Upper lobe of left lung (tissue), 4 donors: ENCODE measurements at regions not wholly inside any gene's neighbourhood (a gene's known extent, or its start where the extent isn't known, plus 50 kb on each side); places are given as distances from the start of the nearest gene placed in this dataset.

Experiments
- EP300 ChIP-seq, 4 donors: sonication (generic); formaldehyde crosslinking; IDR thresholded peaks; one replicate each; pipeline ENCODE4 v1.5.1; 2017; ENCODE audit warnings: antibody characterized with exemption in 4 of 4, control low read depth in 2 of 4
- POLR2A ChIP-seq, 4 donors: fragments of 450-650 bp; IDR thresholded peaks; one replicate each; pipeline ENCODE4 v1.5.1; 2016 to 2017; ENCODE audit warnings: antibody characterized with exemption in 4 of 4, mild to moderate bottlenecking in 2 of 4
- POLR2AphosphoS5 ChIP-seq, 2 donors: sonication (generic); formaldehyde crosslinking; IDR thresholded peaks; one replicate each; pipeline ENCODE4 v1.5.1; 2017; ENCODE audit warnings: antibody characterized with exemption in 2 of 2
- TF ChIP-seq, protein P1 (sequence below), 6 experiments: fragments of 450-650 bp in 4 of 6; fragments of 200-600 bp in 2 of 6; sonication (generic) in 2 of 6; IDR thresholded peaks; one replicate each; pipeline ENCODE4 v1.5.1; 2016 to 2019; ENCODE audit warnings: antibody characterized with exemption in 6 of 6

- TF ChIP-seq, protein P1, sequence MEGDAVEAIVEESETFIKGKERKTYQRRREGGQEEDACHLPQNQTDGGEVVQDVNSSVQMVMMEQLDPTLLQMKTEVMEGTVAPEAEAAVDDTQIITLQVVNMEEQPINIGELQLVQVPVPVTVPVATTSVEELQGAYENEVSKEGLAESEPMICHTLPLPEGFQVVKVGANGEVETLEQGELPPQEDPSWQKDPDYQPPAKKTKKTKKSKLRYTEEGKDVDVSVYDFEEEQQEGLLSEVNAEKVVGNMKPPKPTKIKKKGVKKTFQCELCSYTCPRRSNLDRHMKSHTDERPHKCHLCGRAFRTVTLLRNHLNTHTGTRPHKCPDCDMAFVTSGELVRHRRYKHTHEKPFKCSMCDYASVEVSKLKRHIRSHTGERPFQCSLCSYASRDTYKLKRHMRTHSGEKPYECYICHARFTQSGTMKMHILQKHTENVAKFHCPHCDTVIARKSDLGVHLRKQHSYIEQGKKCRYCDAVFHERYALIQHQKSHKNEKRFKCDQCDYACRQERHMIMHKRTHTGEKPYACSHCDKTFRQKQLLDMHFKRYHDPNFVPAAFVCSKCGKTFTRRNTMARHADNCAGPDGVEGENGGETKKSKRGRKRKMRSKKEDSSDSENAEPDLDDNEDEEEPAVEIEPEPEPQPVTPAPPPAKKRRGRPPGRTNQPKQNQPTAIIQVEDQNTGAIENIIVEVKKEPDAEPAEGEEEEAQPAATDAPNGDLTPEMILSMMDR (IDR thresholded peaks at IDR 0.05) = no peak
- TF ChIP-seq POLR2A (IDR thresholded peaks at IDR 0.05) (no peak), EP300 (IDR thresholded peaks at IDR 0.05) (no peak), POLR2AphosphoS5 (IDR thresholded peaks at IDR 0.05) (no peak)
These were observed 349.9 kb upstream of the NFE2L3 start for GRCh38 chr7:25802057-25802456.
